Uterus (tissue), 2 donors: ENCODE measurements at regions not wholly inside any gene's neighbourhood (a gene's known extent, or its start where the extent isn't known, plus 50 kb on each side); places are given as distances from the start of the nearest gene placed in this dataset.

ENCODE experiments used
- POLR2A ChIP-seq, 2 donors: fragments of 450-650 bp; IDR thresholded peaks; one replicate each; pipeline ENCODE4 v1.6.1; 2016; ENCODE audit warnings: antibody characterized with exemption in 2 of 2, mild to moderate bottlenecking in 1 of 2, moderate library complexity in 1 of 2
- TF ChIP-seq, protein P1 (sequence below), 4 experiments: fragments of 200-600 bp in 2 of 4; fragments of 450-650 bp in 2 of 4; sonication (generic) in 2 of 4; IDR thresholded peaks; one replicate each; pipeline ENCODE4 v1.5.1; 2016 to 2019; ENCODE audit warnings: antibody characterized with exemption in 4 of 4, mild to moderate bottlenecking in 2 of 4, moderate library complexity in 1 of 4

DNA sequence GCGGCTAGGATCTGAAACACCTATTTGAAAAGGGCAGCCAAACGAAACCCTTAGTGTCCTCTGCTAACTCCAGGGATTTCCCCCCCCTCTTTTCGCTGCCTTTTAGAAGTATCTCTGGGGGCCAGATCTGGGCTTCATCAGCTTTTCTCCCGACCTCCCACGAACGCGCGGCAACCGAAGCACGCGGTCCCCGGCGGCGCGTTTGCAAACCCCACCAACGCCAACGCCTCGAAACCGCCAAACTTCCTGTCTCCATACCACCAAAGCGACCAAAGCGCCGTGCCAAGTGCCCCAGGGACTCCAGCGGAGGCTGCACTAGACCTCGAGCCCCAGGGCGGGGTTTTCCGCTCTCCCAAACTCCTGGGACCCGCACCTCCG lies 155.8 kb upstream of the FRMD4B start:
- TF ChIP-seq, protein P1, sequence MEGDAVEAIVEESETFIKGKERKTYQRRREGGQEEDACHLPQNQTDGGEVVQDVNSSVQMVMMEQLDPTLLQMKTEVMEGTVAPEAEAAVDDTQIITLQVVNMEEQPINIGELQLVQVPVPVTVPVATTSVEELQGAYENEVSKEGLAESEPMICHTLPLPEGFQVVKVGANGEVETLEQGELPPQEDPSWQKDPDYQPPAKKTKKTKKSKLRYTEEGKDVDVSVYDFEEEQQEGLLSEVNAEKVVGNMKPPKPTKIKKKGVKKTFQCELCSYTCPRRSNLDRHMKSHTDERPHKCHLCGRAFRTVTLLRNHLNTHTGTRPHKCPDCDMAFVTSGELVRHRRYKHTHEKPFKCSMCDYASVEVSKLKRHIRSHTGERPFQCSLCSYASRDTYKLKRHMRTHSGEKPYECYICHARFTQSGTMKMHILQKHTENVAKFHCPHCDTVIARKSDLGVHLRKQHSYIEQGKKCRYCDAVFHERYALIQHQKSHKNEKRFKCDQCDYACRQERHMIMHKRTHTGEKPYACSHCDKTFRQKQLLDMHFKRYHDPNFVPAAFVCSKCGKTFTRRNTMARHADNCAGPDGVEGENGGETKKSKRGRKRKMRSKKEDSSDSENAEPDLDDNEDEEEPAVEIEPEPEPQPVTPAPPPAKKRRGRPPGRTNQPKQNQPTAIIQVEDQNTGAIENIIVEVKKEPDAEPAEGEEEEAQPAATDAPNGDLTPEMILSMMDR (IDR thresholded peaks at IDR 0.05): no peak
- no peak for TF ChIP-seq POLR2A (IDR thresholded peaks at IDR 0.05)
